Hepatocyte (in vitro differentiated cells): ENCODE measurements at regions not wholly inside any gene's neighbourhood (a gene's known extent, or its start where the extent isn't known, plus 50 kb on each side); places are given as distances from the start of the nearest gene placed in this dataset.

Experiments used
- CTCF ChIP-seq: fragments of 200-600 bp; sonication (generic); IDR thresholded peaks from 2 replicates; pipeline ENCODE4 v1.5.1; 2016; ENCODE audit warnings: antibody characterized with exemption, mild to moderate bottlenecking; ENCODE audit not compliant: poor library complexity
- EZH2 ChIP-seq: fragments of 200-600 bp; sonication (generic); IDR thresholded peaks from 2 replicates; pipeline ENCODE4 v1.6.1; 2016; ENCODE audit warnings: antibody characterized with exemption, mild to moderate bottlenecking, borderline replicate concordance
- EZH2phosphoT487 ChIP-seq: fragments of 200-600 bp; sonication (generic); IDR thresholded peaks from one replicate; pipeline ENCODE4 v1.6.1; 2018; ENCODE audit warnings: antibody characterized with exemption, mild to moderate bottlenecking, low read depth, moderate library complexity; ENCODE audit not compliant: unreplicated experiment, severe bottlenecking

GRCh38 chr10:29212597-29212996 lies 76.3 kb upstream of the LYZL1 start:
- TF ChIP-seq CTCF (no peak), EZH2 (no peak), EZH2phosphoT487 (no peak)
